ENCODE measurements at regions not wholly inside any gene's neighbourhood (a gene's known extent, or its start where the extent isn't known, plus 50 kb on each side); places are given as distances from the start of the nearest gene placed in this dataset.
"Not testable (repeated sequence)": the region's sequence is repeated elsewhere in the genome, so short reads cannot be mapped to it uniquely, and the experiment has no call there.

GRCh38 chr17:20633268-20634059 is 53.9 kb downstream of the CDRT15L2 start:
- H3K27me3 ChIP-seq (ENCODE audit: control insufficient read depth, insufficient read depth, low read length); H3K9ac ChIP-seq; H3K79me2 ChIP-seq; H3K36me3 ChIP-seq (ENCODE audit: control insufficient read depth, insufficient read depth, low read length); H3K4me2 ChIP-seq (ENCODE audit: low read length); H3K9me3 ChIP-seq (ENCODE audit: control insufficient read depth, low read length); H2AFZ ChIP-seq; H3K4me3 ChIP-seq (ENCODE audit: low read depth, low read length); H3K4me1 ChIP-seq; H3K27ac ChIP-seq: not testable (repeated sequence)

GRCh38 chr17:20640147-20640546 is 60.6 kb downstream of the CDRT15L2 start:
- H3K9me3 ChIP-seq (ENCODE audit: control insufficient read depth, low read length); H3K4me2 ChIP-seq (ENCODE audit: low read length); H2AFZ ChIP-seq; H3K79me2 ChIP-seq; H3K27me3 ChIP-seq (ENCODE audit: control insufficient read depth, insufficient read depth, low read length); H3K9ac ChIP-seq; H3K4me1 ChIP-seq; H3K36me3 ChIP-seq (ENCODE audit: control insufficient read depth, insufficient read depth, low read length); H3K27ac ChIP-seq; H3K4me3 ChIP-seq (ENCODE audit: low read depth, low read length): not testable (repeated sequence)

GRCh38 chr17:20646661-20647272 is 67.2 kb downstream of the CDRT15L2 start:
- not testable (repeated sequence) for H3K36me3 ChIP-seq (ENCODE audit: control insufficient read depth, insufficient read depth, low read length); H3K9ac ChIP-seq; H3K9me3 ChIP-seq (ENCODE audit: control insufficient read depth, low read length); H3K4me2 ChIP-seq (ENCODE audit: low read length); H3K4me1 ChIP-seq; H3K4me3 ChIP-seq (ENCODE audit: low read depth, low read length); H3K27me3 ChIP-seq (ENCODE audit: control insufficient read depth, insufficient read depth, low read length); H3K79me2 ChIP-seq; H2AFZ ChIP-seq; H3K27ac ChIP-seq

GRCh38 chr17:20649097-20649767 is 69.7 kb downstream of the CDRT15L2 start:
- H3K9ac ChIP-seq; H2AFZ ChIP-seq; H3K4me3 ChIP-seq (ENCODE audit: low read depth, low read length); H3K27ac ChIP-seq; H3K4me1 ChIP-seq; H3K27me3 ChIP-seq (ENCODE audit: control insufficient read depth, insufficient read depth, low read length); H3K4me2 ChIP-seq (ENCODE audit: low read length); H3K79me2 ChIP-seq; H3K36me3 ChIP-seq (ENCODE audit: control insufficient read depth, insufficient read depth, low read length); H3K9me3 ChIP-seq (ENCODE audit: control insufficient read depth, low read length): not testable (repeated sequence)

- H3K79me2 ChIP-seq; H3K27ac ChIP-seq; H3K4me3 ChIP-seq (ENCODE audit: low read depth, low read length): not testable (repeated sequence)
These were observed 71.5 kb downstream of the CDRT15L2 start for GRCh38 chr17:20651022-20651421.

GRCh38 chr17:20651736-20652135 is 72.2 kb downstream of the CDRT15L2 start:
- H3K4me1 ChIP-seq; H3K36me3 ChIP-seq (ENCODE audit: control insufficient read depth, insufficient read depth, low read length); H2AFZ ChIP-seq; H3K79me2 ChIP-seq; H3K4me3 ChIP-seq (ENCODE audit: low read depth, low read length); H3K27me3 ChIP-seq (ENCODE audit: control insufficient read depth, insufficient read depth, low read length); H3K27ac ChIP-seq; H3K9ac ChIP-seq; H3K9me3 ChIP-seq (ENCODE audit: control insufficient read depth, low read length); H3K4me2 ChIP-seq (ENCODE audit: low read length): not testable (repeated sequence)

More at GRCh38 chr17:20651022-20651421, 71.5 kb downstream of the CDRT15L2 start:
- not testable (repeated sequence) for H3K36me3 ChIP-seq (ENCODE audit: control insufficient read depth, insufficient read depth, low read length); H2AFZ ChIP-seq; H3K4me1 ChIP-seq; H3K27me3 ChIP-seq (ENCODE audit: control insufficient read depth, insufficient read depth, low read length); H3K9me3 ChIP-seq (ENCODE audit: control insufficient read depth, low read length); H3K4me2 ChIP-seq (ENCODE audit: low read length); H3K9ac ChIP-seq

- not testable (repeated sequence) for H3K79me2 ChIP-seq; H3K4me2 ChIP-seq (ENCODE audit: low read length); H3K4me3 ChIP-seq (ENCODE audit: low read depth, low read length); H3K27me3 ChIP-seq (ENCODE audit: control insufficient read depth, insufficient read depth, low read length); H3K36me3 ChIP-seq (ENCODE audit: control insufficient read depth, insufficient read depth, low read length); H3K9ac ChIP-seq; H3K27ac ChIP-seq; H2AFZ ChIP-seq; H3K9me3 ChIP-seq (ENCODE audit: control insufficient read depth, low read length); H3K4me1 ChIP-seq
These were observed 73.9 kb downstream of the CDRT15L2 start for GRCh38 chr17:20653391-20653790.

- not testable (repeated sequence) for H3K9ac ChIP-seq; H3K9me3 ChIP-seq (ENCODE audit: control insufficient read depth, low read length); H3K4me2 ChIP-seq (ENCODE audit: low read length); H3K4me1 ChIP-seq; H3K4me3 ChIP-seq (ENCODE audit: low read depth, low read length); H2AFZ ChIP-seq; H3K27ac ChIP-seq; H3K36me3 ChIP-seq (ENCODE audit: control insufficient read depth, insufficient read depth, low read length); H3K27me3 ChIP-seq (ENCODE audit: control insufficient read depth, insufficient read depth, low read length); H3K79me2 ChIP-seq
These were observed 74.6 kb downstream of the CDRT15L2 start for GRCh38 chr17:20654114-20654513.

- not testable (repeated sequence) for H3K9me3 ChIP-seq (ENCODE audit: control insufficient read depth, low read length); H2AFZ ChIP-seq; H3K4me1 ChIP-seq; H3K27ac ChIP-seq; H3K4me2 ChIP-seq (ENCODE audit: low read length); H3K4me3 ChIP-seq (ENCODE audit: low read depth, low read length); H3K79me2 ChIP-seq; H3K9ac ChIP-seq; H3K27me3 ChIP-seq (ENCODE audit: control insufficient read depth, insufficient read depth, low read length); H3K36me3 ChIP-seq (ENCODE audit: control insufficient read depth, insufficient read depth, low read length)
These were observed 75.1 kb downstream of the CDRT15L2 start for GRCh38 chr17:20654575-20654974.

GRCh38 chr17:20665103-20665955 is 85.8 kb downstream of the CDRT15L2 start:
- H3K4me3 ChIP-seq (ENCODE audit: low read depth, low read length); H3K79me2 ChIP-seq; H2AFZ ChIP-seq; H3K36me3 ChIP-seq (ENCODE audit: control insufficient read depth, insufficient read depth, low read length); H3K4me2 ChIP-seq (ENCODE audit: low read length); H3K9me3 ChIP-seq (ENCODE audit: control insufficient read depth, low read length); H3K9ac ChIP-seq; H3K4me1 ChIP-seq; H3K27ac ChIP-seq; H3K27me3 ChIP-seq (ENCODE audit: control insufficient read depth, insufficient read depth, low read length): not testable (repeated sequence)
